ENCODE measurements at regions not wholly inside any gene's neighbourhood (a gene's known extent, or its start where the extent isn't known, plus 50 kb on each side); places are given as distances from the start of the nearest gene placed in this dataset.

DNA sequence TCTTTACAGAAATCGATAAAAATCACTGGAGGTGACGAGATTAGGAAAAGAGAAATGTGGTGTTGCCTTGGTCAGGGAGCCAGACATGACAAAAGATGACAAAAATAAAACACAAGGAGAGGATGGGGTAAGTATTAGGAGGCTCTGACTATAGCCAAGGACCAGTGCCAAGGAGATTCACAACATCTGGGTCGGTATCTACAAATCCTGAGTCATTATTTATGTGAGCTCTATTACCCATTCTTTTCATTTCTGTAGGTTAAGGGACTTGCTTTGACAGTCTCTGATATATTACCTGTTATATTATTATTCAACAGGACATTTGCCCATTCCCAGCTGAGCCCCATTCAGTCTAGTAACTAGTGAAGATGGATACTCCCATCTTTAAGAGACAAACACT lies 120.8 kb downstream of the TYW3 start:
- Histone ChIP-seq H3K23me2 (ENCODE audit: insufficient read length, low read depth, low read length, poor library complexity, severe bottlenecking) (no peaks in the 10 kb centered on the region), H3K4ac (ENCODE audit: low read depth, low read length) (no peak overlapping the region), H4K91ac (ENCODE audit: insufficient read length, low read depth, low read length) (no peak overlapping the region), H3K56ac (ENCODE audit: insufficient read length, low read depth, low read length) (no peak overlapping the region), H2BK120ac (ENCODE audit: low read depth, low read length, poor library complexity, severe bottlenecking) (no peak overlapping the region), H3K27me3 (ENCODE audit: insufficient read depth, low read length) (no peaks in the 10 kb centered on the region), H2AFZ (ENCODE audit: low read length) (no peak overlapping the region), H3K4me1 (ENCODE audit: insufficient read depth, low read length) (peaks cover 3% of the 10 kb centered on the region; the same call in 1 of the 2 replicates), H3K4me2 (ENCODE audit: insufficient read depth, insufficient read length, low read length) (no peak overlapping the region), H3T11ph (ENCODE audit: low read length) (no peak overlapping the region), H3K79me2 (ENCODE audit: insufficient read depth, low read length) (no peaks in the 10 kb centered on the region), H3K27ac (ENCODE audit: insufficient read length, low read depth, low read length) (no peak overlapping the region), H2BK5ac (ENCODE audit: insufficient read length, low read length) (no peak overlapping the region), H4K20me1 (ENCODE audit: control insufficient read depth, insufficient read depth, insufficient read length) (no peaks in the 10 kb centered on the region), H3K79me1 (ENCODE audit: insufficient read depth, low read depth, low read length, poor library complexity, severe bottlenecking) (no peaks in the 10 kb centered on the region), H2BK15ac (ENCODE audit: low read depth, low read length) (no peak overlapping the region), H3K14ac (ENCODE audit: insufficient read depth, low read length) (no peak overlapping the region), H3K18ac (ENCODE audit: insufficient read length, low read depth, low read length) (no peak overlapping the region), H2BK20ac (ENCODE audit: low read depth, low read length, poor library complexity, severe bottlenecking) (no peak overlapping the region), H4K8ac (replicated peaks; ENCODE audit: insufficient read length, low read depth, low read length) (no peak overlapping the region), H2BK12ac (ENCODE audit: insufficient read length, low read depth, low read length) (no peak overlapping the region), H2AK5ac (ENCODE audit: insufficient read length, low read length) (no peak overlapping the region), H3K9ac (ENCODE audit: extremely low read depth, insufficient read length, low read length) (no peak overlapping the region), H4K5ac (ENCODE audit: insufficient read length, low read depth, low read length) (no peak overlapping the region), H3K9me3 (ENCODE audit: control insufficient read depth, low read depth, low read length) (no peaks in the 10 kb centered on the region), H3K23ac (ENCODE audit: insufficient read length, low read depth, low read length) (no peak overlapping the region)
- no CpG with 5 or more reads among the region's 3 CpGs for WGBS (ENCODE audit: extremely low coverage, insufficient read length, low lambda C conversion rate)
- no peaks in the 10 kb centered on the region for H3K9me3 Mint-ChIP-seq
- H3K27ac Mint-ChIP-seq = no peak overlapping the region
- TF ChIP-seq, protein P1, sequence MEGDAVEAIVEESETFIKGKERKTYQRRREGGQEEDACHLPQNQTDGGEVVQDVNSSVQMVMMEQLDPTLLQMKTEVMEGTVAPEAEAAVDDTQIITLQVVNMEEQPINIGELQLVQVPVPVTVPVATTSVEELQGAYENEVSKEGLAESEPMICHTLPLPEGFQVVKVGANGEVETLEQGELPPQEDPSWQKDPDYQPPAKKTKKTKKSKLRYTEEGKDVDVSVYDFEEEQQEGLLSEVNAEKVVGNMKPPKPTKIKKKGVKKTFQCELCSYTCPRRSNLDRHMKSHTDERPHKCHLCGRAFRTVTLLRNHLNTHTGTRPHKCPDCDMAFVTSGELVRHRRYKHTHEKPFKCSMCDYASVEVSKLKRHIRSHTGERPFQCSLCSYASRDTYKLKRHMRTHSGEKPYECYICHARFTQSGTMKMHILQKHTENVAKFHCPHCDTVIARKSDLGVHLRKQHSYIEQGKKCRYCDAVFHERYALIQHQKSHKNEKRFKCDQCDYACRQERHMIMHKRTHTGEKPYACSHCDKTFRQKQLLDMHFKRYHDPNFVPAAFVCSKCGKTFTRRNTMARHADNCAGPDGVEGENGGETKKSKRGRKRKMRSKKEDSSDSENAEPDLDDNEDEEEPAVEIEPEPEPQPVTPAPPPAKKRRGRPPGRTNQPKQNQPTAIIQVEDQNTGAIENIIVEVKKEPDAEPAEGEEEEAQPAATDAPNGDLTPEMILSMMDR (conservative IDR thresholded peaks at IDR 0.05) = no peak
- H3K4me3 Mint-ChIP-seq = no peak overlapping the region
- H3K4me1 Mint-ChIP-seq = peaks cover 22 to 25% of the 10 kb centered on the region in 2 experiments
- H3K27me3 Mint-ChIP-seq (ENCODE audit: low read depth) = no peaks in the 10 kb centered on the region
- no peak for DNase-seq
- H3K36me3 Mint-ChIP-seq (ENCODE audit: insufficient read depth in 1 of 3, low read depth in 3 of 3) = no peaks in the 10 kb centered on the region

Measured in H9 (cell line).